ENCODE measurements at regions not wholly inside any gene's neighbourhood (a gene's known extent, or its start where the extent isn't known, plus 50 kb on each side); places are given as distances from the start of the nearest gene placed in this dataset.
A peak's percentile ranks its signal among the peaks of the same experiment; 100 is the strongest.

DNA sequence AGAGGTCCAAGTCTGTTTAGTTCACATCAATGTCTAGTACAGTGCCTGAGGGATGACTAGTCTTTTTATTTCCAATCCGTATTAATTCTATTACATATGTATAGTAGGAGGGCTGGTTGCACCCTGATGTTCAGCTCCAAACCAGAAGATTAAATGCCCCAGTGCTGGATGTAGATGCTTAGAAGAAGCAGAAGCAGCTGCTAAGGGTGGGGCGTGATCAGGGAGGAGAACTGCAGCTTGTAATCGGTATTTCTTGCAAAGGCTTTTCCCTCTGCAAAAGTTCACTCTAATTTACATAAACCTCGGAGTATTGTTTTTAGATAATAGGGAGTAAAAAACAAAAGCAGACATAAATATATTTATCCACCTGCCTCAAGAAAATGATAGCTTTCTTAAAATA lies 145.3 kb upstream of the ITGA4 start:
- H3K4me3 ChIP-seq (ENCODE audit: control insufficient read depth, low read depth, low read length): no peak overlapping the region
- DNase-seq (ENCODE audit: low read depth): no peak
- TF ChIP-seq, protein P1, sequence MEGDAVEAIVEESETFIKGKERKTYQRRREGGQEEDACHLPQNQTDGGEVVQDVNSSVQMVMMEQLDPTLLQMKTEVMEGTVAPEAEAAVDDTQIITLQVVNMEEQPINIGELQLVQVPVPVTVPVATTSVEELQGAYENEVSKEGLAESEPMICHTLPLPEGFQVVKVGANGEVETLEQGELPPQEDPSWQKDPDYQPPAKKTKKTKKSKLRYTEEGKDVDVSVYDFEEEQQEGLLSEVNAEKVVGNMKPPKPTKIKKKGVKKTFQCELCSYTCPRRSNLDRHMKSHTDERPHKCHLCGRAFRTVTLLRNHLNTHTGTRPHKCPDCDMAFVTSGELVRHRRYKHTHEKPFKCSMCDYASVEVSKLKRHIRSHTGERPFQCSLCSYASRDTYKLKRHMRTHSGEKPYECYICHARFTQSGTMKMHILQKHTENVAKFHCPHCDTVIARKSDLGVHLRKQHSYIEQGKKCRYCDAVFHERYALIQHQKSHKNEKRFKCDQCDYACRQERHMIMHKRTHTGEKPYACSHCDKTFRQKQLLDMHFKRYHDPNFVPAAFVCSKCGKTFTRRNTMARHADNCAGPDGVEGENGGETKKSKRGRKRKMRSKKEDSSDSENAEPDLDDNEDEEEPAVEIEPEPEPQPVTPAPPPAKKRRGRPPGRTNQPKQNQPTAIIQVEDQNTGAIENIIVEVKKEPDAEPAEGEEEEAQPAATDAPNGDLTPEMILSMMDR (IDR thresholded peaks at IDR 0.05; ENCODE audit: control insufficient read depth, insufficient read depth, low read depth, low read length, missing control alignments): no peak

DNA sequence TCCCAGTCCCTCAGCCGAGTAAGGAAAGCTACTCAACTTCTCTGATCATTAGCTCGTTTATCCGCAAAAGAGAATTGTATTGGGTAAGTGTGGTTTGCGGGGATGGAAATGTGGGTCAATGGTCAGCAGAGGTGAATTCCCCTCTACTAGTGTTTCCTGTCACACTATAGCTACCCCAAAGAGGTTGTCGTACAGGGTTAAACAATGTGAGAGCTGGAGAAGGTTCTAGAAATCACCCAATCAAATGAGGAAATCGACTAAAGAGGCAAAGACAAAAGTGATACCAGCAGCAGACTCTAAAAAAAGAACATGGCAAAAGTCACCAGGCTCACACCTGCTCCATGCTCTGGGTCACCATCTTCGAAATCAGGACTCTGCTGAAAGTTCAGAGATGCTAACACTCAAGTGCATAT lies 144.7 kb upstream of the ITGA4 start:
- no peak overlapping the region for H3K4me3 ChIP-seq (ENCODE audit: control insufficient read depth, low read depth, low read length)
- DNase-seq (ENCODE audit: low read depth): no peak

DNA sequence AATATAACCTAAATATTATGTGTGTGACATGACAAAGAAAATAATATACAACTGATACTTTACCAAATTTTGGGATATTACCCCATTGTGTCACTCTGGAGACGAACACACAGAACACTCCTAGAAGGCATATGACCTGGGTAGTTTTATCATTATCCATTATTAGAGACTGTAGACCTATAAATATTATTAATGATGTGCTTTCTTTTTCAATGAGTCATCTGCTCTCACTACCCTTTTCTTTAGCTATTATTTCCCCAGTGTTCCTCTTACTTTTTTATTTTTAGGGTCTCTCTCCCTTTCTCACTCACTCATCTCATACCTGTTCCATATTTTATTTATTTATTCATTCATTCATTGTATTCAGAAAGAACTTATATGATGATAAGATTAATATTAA lies 143.3 kb upstream of the ITGA4 start:
- no peak for DNase-seq (ENCODE audit: low read depth)
- no peak overlapping the region for H3K4me3 ChIP-seq (ENCODE audit: control insufficient read depth, low read depth, low read length)

More for the DNA sequence above, 144.7 kb upstream of the ITGA4 start:
- TF ChIP-seq, protein P1 (IDR thresholded peaks at IDR 0.05; ENCODE audit: control insufficient read depth, insufficient read depth, low read depth, low read length, missing control alignments): no peak

DNA sequence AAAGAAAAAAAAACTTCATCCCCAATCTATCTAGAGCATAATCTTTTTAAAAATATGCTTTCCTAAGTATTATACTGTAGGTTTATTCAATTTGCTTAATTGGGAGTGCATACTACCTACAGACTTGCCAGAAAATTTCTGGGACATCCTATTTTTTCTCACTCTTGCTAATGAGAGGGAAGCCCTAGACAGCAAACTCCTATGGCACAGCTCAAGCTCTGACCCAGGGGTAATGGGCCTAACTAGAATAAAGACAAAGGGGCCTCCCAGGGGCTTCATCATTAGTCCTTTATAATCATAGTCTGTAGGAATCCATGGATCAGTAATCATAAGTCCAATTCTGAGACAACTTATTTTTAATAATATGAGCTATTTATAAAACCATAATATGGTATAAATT lies 142.6 kb upstream of the ITGA4 start:
- TF ChIP-seq, protein P1 (IDR thresholded peaks at IDR 0.05; ENCODE audit: control insufficient read depth, insufficient read depth, low read depth, low read length, missing control alignments): no peak

More for the DNA sequence above, 143.3 kb upstream of the ITGA4 start:
- TF ChIP-seq, protein P1 (IDR thresholded peaks at IDR 0.05; ENCODE audit: control insufficient read depth, insufficient read depth, low read depth, low read length, missing control alignments): no peak

DNA sequence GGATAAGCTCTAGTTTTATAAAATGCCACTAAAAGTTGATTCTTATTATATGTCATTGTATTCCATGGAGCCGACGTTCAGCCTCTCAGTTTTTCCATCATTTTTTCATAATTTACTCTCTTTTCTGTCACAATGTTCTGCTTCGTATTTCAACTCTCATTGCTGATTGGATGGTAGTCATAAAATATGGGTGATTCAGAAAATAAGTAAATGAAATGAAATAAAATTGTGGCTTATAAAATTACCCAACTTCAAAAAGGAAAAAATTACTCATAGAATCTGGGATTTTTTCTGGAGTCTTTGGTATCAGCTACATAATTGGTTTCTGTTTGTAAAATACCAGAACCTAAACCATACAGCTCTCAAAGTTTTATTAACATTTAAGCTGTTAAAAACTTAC lies 139.7 kb upstream of the ITGA4 start:
- peak; percentile 43 for DNase-seq (ENCODE audit: low read depth)
- no peak overlapping the region for H3K4me3 ChIP-seq (ENCODE audit: control insufficient read depth, low read depth, low read length)
- TF ChIP-seq, protein P1 (IDR thresholded peaks at IDR 0.05; ENCODE audit: control insufficient read depth, insufficient read depth, low read depth, low read length, missing control alignments): no peak

More for the DNA sequence above, 142.6 kb upstream of the ITGA4 start:
- no peak overlapping the region for H3K4me3 ChIP-seq (ENCODE audit: control insufficient read depth, low read depth, low read length)
- no peak for DNase-seq (ENCODE audit: low read depth)

DNA sequence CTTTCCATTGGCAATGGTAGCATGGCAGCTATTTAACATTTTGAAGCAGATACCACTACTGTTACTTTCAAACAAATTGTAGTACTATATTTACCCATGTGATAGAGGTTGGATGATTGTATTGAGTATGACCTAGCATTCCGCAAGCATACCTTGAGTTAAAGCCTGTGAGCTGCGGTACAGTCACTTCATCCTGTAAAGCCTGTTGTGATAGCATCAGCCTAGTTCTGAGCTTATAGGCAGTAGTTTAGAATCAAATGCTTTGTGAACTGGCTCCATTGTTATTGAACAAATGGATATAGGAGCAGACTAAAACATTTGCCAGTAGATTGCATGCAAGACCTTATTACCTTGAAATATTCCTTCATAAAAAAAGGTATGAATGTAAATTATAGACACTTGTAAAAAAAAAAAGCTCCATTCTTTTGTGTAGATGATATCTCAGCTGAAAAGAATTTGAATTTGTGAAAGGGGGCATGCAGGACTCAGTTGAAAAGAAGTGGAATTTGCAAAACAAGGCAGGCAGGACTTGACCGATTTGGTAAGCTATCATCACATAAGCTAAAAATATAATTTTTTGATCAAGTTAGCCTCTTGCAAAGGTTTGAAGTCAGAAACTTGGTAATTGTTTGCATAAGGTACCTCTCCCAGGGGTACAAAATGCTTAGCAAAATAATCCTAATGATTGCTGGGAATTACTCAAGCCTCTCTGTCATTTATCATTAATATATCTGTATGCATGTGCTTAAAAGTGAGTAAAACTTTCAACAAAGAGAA lies 138.5 kb upstream of the ITGA4 start:
- DNase-seq (ENCODE audit: low read depth): no peak
- no peak overlapping the region for H3K4me3 ChIP-seq (ENCODE audit: control insufficient read depth, low read depth, low read length)
- TF ChIP-seq, protein P1 (IDR thresholded peaks at IDR 0.05; ENCODE audit: control insufficient read depth, insufficient read depth, low read depth, low read length, missing control alignments): no peak
